MM.1S (cell line): ENCODE measurements at regions not wholly inside any gene's neighbourhood (a gene's known extent, or its start where the extent isn't known, plus 50 kb on each side); places are given as distances from the start of the nearest gene placed in this dataset.

Source experiments
- EZH2 ChIP-seq: fragments of 300-600 bp; sonication (generic); optimal IDR thresholded peaks from 2 replicates; pipeline ENCODE3; 2017; ENCODE audit warnings: low read depth, mild to moderate bottlenecking, antibody characterized with exemption, low read length, mixed read lengths
- EZH2phosphoT487 ChIP-seq: fragments of 300-600 bp; sonication (generic); IDR thresholded peaks from 2 replicates; pipeline ENCODE4 v1.6.1; 2018; ENCODE audit warnings: antibody characterized with exemption, low read length
- TF ChIP-seq, protein P1 (sequence below): fragments of 300-600 bp; sonication (generic); IDR thresholded peaks from 2 replicates; pipeline ENCODE4 v1.5.1; 2016; ENCODE audit warnings: antibody characterized with exemption, low read length, mixed read lengths

DNA sequence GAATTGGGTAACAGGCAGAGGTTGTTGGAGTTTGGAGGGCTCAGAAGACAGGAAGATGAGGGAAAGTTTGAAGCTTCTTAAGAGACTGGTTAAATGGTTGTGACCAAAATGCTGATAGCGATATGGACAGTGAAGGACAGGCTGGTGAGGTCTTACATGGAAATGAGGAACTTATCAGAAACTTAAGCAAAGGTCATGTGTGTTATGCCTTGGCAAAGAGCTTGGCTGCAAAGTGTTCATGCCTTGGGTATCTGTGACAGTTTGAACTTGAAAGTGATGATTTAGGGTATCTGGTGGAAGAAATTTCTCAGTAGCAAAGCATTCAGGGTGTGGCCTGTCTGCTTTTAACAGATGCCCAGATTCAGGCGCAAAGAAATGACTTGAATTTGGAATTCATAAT is 64.5 kb upstream of the EEPD1 start:
- TF ChIP-seq, protein P1, sequence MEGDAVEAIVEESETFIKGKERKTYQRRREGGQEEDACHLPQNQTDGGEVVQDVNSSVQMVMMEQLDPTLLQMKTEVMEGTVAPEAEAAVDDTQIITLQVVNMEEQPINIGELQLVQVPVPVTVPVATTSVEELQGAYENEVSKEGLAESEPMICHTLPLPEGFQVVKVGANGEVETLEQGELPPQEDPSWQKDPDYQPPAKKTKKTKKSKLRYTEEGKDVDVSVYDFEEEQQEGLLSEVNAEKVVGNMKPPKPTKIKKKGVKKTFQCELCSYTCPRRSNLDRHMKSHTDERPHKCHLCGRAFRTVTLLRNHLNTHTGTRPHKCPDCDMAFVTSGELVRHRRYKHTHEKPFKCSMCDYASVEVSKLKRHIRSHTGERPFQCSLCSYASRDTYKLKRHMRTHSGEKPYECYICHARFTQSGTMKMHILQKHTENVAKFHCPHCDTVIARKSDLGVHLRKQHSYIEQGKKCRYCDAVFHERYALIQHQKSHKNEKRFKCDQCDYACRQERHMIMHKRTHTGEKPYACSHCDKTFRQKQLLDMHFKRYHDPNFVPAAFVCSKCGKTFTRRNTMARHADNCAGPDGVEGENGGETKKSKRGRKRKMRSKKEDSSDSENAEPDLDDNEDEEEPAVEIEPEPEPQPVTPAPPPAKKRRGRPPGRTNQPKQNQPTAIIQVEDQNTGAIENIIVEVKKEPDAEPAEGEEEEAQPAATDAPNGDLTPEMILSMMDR, result no peak
- TF ChIP-seq EZH2 (no peak), EZH2phosphoT487 (no peak)
